GM12865 (cell line): ENCODE measurements at regions not wholly inside any gene's neighbourhood (a gene's known extent, or its start where the extent isn't known, plus 50 kb on each side); places are given as distances from the start of the nearest gene placed in this dataset.

Source experiments
- DNase-seq: peaks from one replicate; pipeline ENCODE4 v3.0.0; 2010; ENCODE audit warnings: low read depth
- H3K4me3 ChIP-seq: 2 replicates; pipeline ENCODE4 v1.5.1; 2011; ENCODE audit warnings: mild to moderate bottlenecking, low read depth, low read length, control low read depth
- TF ChIP-seq, protein P1 (sequence below): IDR thresholded peaks from 2 replicates; pipeline ENCODE4 v1.5.1; 2011; ENCODE audit warnings: low read length, control low read depth, low read depth, inconsistent platforms; ENCODE audit not compliant: insufficient read depth; ENCODE audit errors: missing control alignments

DNA sequence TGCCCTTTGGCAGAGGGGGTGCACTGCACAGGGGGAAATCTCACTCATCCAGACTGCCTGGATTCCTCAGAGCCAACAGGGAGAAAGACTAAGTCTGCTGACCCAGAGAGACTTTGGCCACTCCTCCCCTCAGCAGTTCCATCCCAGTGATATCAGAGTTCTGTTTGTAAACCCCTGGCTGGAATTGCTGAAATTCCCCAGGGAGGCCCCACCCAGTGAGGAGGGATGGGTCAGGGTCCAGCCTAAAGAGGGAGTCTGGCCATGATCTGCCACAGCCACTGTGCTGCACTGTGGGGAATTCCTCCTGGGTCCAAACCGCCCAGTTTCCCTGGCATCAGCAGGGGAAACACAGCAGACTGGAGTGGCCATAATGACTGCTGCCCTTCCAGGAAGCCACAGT is 54.9 kb upstream of the USP15 start:
- DNase-seq: no peak
- TF ChIP-seq, protein P1, sequence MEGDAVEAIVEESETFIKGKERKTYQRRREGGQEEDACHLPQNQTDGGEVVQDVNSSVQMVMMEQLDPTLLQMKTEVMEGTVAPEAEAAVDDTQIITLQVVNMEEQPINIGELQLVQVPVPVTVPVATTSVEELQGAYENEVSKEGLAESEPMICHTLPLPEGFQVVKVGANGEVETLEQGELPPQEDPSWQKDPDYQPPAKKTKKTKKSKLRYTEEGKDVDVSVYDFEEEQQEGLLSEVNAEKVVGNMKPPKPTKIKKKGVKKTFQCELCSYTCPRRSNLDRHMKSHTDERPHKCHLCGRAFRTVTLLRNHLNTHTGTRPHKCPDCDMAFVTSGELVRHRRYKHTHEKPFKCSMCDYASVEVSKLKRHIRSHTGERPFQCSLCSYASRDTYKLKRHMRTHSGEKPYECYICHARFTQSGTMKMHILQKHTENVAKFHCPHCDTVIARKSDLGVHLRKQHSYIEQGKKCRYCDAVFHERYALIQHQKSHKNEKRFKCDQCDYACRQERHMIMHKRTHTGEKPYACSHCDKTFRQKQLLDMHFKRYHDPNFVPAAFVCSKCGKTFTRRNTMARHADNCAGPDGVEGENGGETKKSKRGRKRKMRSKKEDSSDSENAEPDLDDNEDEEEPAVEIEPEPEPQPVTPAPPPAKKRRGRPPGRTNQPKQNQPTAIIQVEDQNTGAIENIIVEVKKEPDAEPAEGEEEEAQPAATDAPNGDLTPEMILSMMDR: no peak
- no peak overlapping the region for H3K4me3 ChIP-seq

DNA sequence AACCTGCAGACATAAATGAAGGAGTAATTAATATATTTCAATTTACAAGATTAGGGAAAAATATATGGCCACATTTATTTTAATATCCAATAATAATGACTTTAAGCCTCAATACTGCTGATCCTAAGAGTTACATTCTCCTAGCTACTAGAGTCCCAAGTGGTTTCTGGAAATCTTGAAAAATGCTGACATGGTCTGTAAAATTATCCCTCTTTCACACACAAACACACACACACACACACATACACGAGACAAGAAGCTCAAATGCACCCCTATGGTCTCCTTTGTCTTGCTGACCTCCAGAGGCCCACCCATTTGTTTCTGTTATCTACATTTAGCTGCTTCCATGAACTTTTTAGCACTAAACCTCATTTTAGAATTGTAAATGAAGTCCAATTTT is 53.0 kb upstream of the USP15 start:
- DNase-seq: no peak
- no peak overlapping the region for H3K4me3 ChIP-seq
- TF ChIP-seq, protein P1: no peak
